Right lobe of liver (tissue), 4 donors: ENCODE measurements at regions not wholly inside any gene's neighbourhood (a gene's known extent, or its start where the extent isn't known, plus 50 kb on each side); places are given as distances from the start of the nearest gene placed in this dataset.

ENCODE experiments used
- POLR2A ChIP-seq: fragments of 450-650 bp; IDR thresholded peaks from one replicate; pipeline ENCODE4 v1.6.1; 2017; ENCODE audit warnings: antibody characterized with exemption, mild to moderate bottlenecking
- TF ChIP-seq, protein P1 (sequence below), 4 donors: fragments of 200-600 bp in 3 of 4; fragments of 450-650 bp in 1 of 4; IDR thresholded peaks; one replicate each; pipeline versions ENCODE4 v1.5.1 to v1.8.0; 2016 to 2022; ENCODE audit warnings: antibody characterized with exemption in 4 of 4, mild to moderate bottlenecking in 2 of 4
- donor health status: DM: no; HTN: no; CAD: no.
- donor health status: DM: no; HTN: no; CAD: no.
- donor health status: DM: no; HTN: yes; CAD: no.

DNA sequence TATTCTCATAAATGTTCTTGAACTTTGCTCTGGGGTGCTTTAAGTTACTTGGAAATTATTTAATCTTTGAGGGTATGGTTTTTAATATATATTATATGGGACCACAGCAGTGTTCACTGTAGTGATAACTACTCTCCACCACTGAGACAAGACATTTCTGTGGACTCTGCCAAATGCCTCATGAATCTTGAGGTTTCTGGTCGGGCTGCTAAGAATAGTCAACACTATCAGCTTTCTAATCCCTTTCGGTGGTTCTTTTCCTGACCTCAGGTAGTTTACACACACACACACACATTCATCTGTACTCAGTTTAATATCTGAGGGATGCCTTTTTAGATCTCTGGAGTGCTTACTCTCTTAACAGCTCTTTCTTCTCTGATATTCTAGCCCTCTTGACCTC, 500.7 kb downstream of the MAFB start:
- TF ChIP-seq, protein P1, sequence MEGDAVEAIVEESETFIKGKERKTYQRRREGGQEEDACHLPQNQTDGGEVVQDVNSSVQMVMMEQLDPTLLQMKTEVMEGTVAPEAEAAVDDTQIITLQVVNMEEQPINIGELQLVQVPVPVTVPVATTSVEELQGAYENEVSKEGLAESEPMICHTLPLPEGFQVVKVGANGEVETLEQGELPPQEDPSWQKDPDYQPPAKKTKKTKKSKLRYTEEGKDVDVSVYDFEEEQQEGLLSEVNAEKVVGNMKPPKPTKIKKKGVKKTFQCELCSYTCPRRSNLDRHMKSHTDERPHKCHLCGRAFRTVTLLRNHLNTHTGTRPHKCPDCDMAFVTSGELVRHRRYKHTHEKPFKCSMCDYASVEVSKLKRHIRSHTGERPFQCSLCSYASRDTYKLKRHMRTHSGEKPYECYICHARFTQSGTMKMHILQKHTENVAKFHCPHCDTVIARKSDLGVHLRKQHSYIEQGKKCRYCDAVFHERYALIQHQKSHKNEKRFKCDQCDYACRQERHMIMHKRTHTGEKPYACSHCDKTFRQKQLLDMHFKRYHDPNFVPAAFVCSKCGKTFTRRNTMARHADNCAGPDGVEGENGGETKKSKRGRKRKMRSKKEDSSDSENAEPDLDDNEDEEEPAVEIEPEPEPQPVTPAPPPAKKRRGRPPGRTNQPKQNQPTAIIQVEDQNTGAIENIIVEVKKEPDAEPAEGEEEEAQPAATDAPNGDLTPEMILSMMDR (IDR thresholded peaks at IDR 0.05) = no peak
- no peak for TF ChIP-seq POLR2A
